K562 (cell line): ENCODE measurements at regions not wholly inside any gene's neighbourhood (a gene's known extent, or its start where the extent isn't known, plus 50 kb on each side); places are given as distances from the start of the nearest gene placed in this dataset.

Source experiments
- ATF1 ChIP-seq, 2 experiments: fragments of 450-650 bp in 1 of 2; IDR thresholded peaks; 2 replicates each; pipeline ENCODE4 v1.6.1; 2016; ENCODE audit warnings: missing compliant biosample characterization in 1 of 2, missing genetic modification characterization in 1 of 2
- CHAMP1 ChIP-seq: fragments of 450-650 bp; IDR thresholded peaks from 2 replicates; pipeline ENCODE4 v1.6.1; 2016; ENCODE audit warnings: mild to moderate bottlenecking
- KLF10 ChIP-seq: fragments of 250-450 bp; sonication (Bioruptor Pico); IDR thresholded peaks from 2 replicates; pipeline ENCODE4 v1.6.1; 2021; ENCODE audit warnings: matching md5 sums
- MGA ChIP-seq: fragments of 450-650 bp; IDR thresholded peaks from 2 replicates; pipeline ENCODE4 v1.6.1; 2016; ENCODE audit warnings: mild to moderate bottlenecking, moderate library complexity
- ZNF239 ChIP-seq: fragments of 250-450 bp; sonication (Bioruptor Pico); IDR thresholded peaks from 2 replicates; pipeline ENCODE4 v1.4.0; 2020; ENCODE audit warnings: mild to moderate bottlenecking
- TF ChIP-seq, protein P1 (sequence below): sonication (generic); formaldehyde crosslinking; IDR thresholded peaks from 2 replicates; pipeline ENCODE4 v1.8.0; 2022; ENCODE audit warnings: mild to moderate bottlenecking, missing genetic modification reagents

DNA sequence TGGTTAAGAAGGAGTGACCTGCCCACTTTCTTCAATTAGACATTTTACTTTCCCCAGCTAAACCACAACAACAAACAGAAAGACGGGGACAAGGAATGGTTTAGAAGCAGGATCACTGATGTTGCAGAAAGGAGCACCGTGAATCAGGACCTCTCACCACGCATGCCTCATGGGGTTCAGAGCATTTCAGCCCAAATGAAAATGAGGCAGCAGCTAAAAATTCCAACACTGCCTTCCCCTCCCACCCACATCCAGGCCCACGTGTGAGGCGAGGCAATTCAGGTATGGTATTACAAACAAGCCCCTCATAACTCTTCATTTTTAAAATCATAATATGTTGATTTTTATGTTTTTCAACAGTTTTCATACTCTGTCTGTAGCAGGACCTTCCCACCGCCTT, 194.1 kb upstream of the ARID1B start (continued):
- no peak for TF ChIP-seq MGA
- no peak for TF ChIP-seq KLF10 (CRISPR knock-in tag)
- TF ChIP-seq ATF1 (CRISPR knock-in tag; IDR thresholded peaks at IDR 0.05) = no peak
- TF ChIP-seq ATF1 (tag; IDR thresholded peaks at IDR 0.05) = no peak
- TF ChIP-seq, protein P1, sequence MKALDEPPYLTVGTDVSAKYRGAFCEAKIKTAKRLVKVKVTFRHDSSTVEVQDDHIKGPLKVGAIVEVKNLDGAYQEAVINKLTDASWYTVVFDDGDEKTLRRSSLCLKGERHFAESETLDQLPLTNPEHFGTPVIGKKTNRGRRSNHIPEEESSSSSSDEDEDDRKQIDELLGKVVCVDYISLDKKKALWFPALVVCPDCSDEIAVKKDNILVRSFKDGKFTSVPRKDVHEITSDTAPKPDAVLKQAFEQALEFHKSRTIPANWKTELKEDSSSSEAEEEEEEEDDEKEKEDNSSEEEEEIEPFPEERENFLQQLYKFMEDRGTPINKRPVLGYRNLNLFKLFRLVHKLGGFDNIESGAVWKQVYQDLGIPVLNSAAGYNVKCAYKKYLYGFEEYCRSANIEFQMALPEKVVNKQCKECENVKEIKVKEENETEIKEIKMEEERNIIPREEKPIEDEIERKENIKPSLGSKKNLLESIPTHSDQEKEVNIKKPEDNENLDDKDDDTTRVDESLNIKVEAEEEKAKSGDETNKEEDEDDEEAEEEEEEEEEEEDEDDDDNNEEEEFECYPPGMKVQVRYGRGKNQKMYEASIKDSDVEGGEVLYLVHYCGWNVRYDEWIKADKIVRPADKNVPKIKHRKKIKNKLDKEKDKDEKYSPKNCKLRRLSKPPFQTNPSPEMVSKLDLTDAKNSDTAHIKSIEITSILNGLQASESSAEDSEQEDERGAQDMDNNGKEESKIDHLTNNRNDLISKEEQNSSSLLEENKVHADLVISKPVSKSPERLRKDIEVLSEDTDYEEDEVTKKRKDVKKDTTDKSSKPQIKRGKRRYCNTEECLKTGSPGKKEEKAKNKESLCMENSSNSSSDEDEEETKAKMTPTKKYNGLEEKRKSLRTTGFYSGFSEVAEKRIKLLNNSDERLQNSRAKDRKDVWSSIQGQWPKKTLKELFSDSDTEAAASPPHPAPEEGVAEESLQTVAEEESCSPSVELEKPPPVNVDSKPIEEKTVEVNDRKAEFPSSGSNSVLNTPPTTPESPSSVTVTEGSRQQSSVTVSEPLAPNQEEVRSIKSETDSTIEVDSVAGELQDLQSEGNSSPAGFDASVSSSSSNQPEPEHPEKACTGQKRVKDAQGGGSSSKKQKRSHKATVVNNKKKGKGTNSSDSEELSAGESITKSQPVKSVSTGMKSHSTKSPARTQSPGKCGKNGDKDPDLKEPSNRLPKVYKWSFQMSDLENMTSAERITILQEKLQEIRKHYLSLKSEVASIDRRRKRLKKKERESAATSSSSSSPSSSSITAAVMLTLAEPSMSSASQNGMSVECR (CRISPR knock-in tag) = no peak
- TF ChIP-seq ZNF239 = no peak
- TF ChIP-seq CHAMP1 = no peak
